ENCODE measurements at regions not wholly inside any gene's neighbourhood (a gene's known extent, or its start where the extent isn't known, plus 50 kb on each side); places are given as distances from the start of the nearest gene placed in this dataset.

GRCh38 chr7:9870674-9871073 is 1103.0 kb upstream of the PHF14 start:
- WGBS (ENCODE audit: insufficient coverage) = 100% methylated on average over 1 of the region's 4 CpGs
- H3K79me2 ChIP-seq (ENCODE audit: insufficient read depth, low read length) = no peaks in the 10 kb centered on the region

DNA sequence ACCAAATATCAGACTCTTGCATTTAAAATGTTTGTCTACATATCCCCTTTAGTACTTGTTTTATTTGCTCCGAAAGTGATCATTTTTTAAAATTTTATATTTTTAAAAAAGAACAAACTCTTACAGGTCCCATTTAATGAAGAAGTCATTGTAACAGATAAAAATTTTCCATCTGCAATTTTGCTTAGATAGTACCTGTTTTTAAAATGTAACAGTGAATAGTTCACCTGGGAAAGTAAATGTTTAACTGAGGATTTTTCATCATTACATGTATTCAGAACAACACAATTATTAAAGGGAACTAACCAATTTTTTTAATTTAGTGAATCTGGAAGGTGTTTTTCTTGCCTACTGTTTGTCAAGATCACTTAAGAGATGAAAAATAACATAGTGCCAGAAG is 1099.5 kb upstream of the PHF14 start:
- Mint-ChIP-seq H3K27me3 (ENCODE audit: low read depth in 3 of 3) (no peaks in the 10 kb centered on the region), H3K4me3 (no peak overlapping the region), H3K9me3 (peaks cover 3 to 15% (median 11%) of the 10 kb centered on the region in 7 donors), H3K27ac (no peak overlapping the region), H3K4me1 (no peaks in the 10 kb centered on the region), H3K36me3 (no peaks in the 10 kb centered on the region)
- TF ChIP-seq CTCF (IDR thresholded peaks at IDR 0.05) = no peak
- Histone ChIP-seq H2AFZ (ENCODE audit: insufficient read depth, low read depth, low read length, poor library complexity, severe bottlenecking) (no peak overlapping the region), H3K9ac (ENCODE audit: insufficient read depth, low read length, poor library complexity, severe bottlenecking) (no peak overlapping the region), H3K4me1 (ENCODE audit: control insufficient read depth in 1 of 2, insufficient read depth in 2 of 2, low read length in 2 of 2) (no peaks in the 10 kb centered on the region), H3K79me2 (ENCODE audit: insufficient read depth, low read length) (no peaks in the 10 kb centered on the region), H3K27me3 (ENCODE audit: control insufficient read depth in 2 of 2, insufficient read depth in 2 of 2, low read length in 2 of 2) (no peaks in the 10 kb centered on the region), H3K36me3 (replicated peaks in 1 of 2; ENCODE audit: control insufficient read depth in 1 of 2, insufficient read depth in 2 of 2, low read length in 2 of 2) (no peaks in the 10 kb centered on the region), H4K20me1 (ENCODE audit: insufficient read depth, low read length) (no peaks in the 10 kb centered on the region), H3K9me3 (replicated peaks in 1 of 2; ENCODE audit: control insufficient read depth in 1 of 2, insufficient read depth in 1 of 2, low read length in 2 of 2) (peaks cover 0 to 13% of the 10 kb centered on the region in 2 donors), H3K4me2 (replicated peaks; ENCODE audit: extremely low read depth, low read length, poor library complexity, severe bottlenecking) (no peak overlapping the region), H3K4me3 (replicated peaks in 1 of 3; ENCODE audit: low read depth in 2 of 3, low read length in 3 of 3) (no peak overlapping the region), H3K27ac (ENCODE audit: low read depth in 1 of 2, low read length in 2 of 2) (no peak overlapping the region)
- WGBS (ENCODE audit: insufficient coverage) = no CpG with 5 or more reads among the region's 1 CpG
- intact Hi-C loops (cut with micrococcal nuclease) = no loop called here
- DNase-seq = no peak

More at GRCh38 chr7:9870674-9871073, 1103.0 kb upstream of the PHF14 start:
- H3K4me1 ChIP-seq (ENCODE audit: control insufficient read depth in 1 of 2, insufficient read depth in 2 of 2, low read length in 2 of 2) = no peaks in the 10 kb centered on the region
- intact Hi-C loops (cut with micrococcal nuclease) = no loop called here
- Mint-ChIP-seq H3K27me3 (ENCODE audit: low read depth in 3 of 3) (no peaks in the 10 kb centered on the region), H3K9me3 (peaks cover 5 to 10% (median 7%) of the 10 kb centered on the region in 7 donors), H3K27ac (no peak overlapping the region), H3K4me3 (no peak overlapping the region), H3K36me3 (no peaks in the 10 kb centered on the region), H3K4me1 (no peaks in the 10 kb centered on the region)
- H3K36me3 ChIP-seq (replicated peaks in 1 of 2; ENCODE audit: control insufficient read depth in 1 of 2, insufficient read depth in 2 of 2, low read length in 2 of 2) = no peaks in the 10 kb centered on the region
- no peaks in the 10 kb centered on the region for H4K20me1 ChIP-seq (ENCODE audit: insufficient read depth, low read length)
- H2AFZ ChIP-seq (ENCODE audit: insufficient read depth, low read depth, low read length, poor library complexity, severe bottlenecking) = no peak overlapping the region
- no peak overlapping the region for H3K4me3 ChIP-seq (replicated peaks in 1 of 3; ENCODE audit: low read depth in 2 of 3, low read length in 3 of 3)
- no peaks in the 10 kb centered on the region for H3K27me3 ChIP-seq (ENCODE audit: control insufficient read depth in 2 of 2, insufficient read depth in 2 of 2, low read length in 2 of 2)
- TF ChIP-seq CTCF (IDR thresholded peaks at IDR 0.05) = no peak
- H3K27ac ChIP-seq (ENCODE audit: low read depth in 1 of 2, low read length in 2 of 2) = no peak overlapping the region
- DNase-seq = no peak
- no peak overlapping the region for H3K4me2 ChIP-seq (replicated peaks; ENCODE audit: extremely low read depth, low read length, poor library complexity, severe bottlenecking)
- H3K9ac ChIP-seq (ENCODE audit: insufficient read depth, low read length, poor library complexity, severe bottlenecking) = no peak overlapping the region
- peaks cover 0 to 8% of the 10 kb centered on the region in 2 donors for H3K9me3 ChIP-seq (replicated peaks in 1 of 2; ENCODE audit: control insufficient read depth in 1 of 2, insufficient read depth in 1 of 2, low read length in 2 of 2)
